ENCODE measurements at regions not wholly inside any gene's neighbourhood (a gene's known extent, or its start where the extent isn't known, plus 50 kb on each side); places are given as distances from the start of the nearest gene placed in this dataset.

- FAIRE-seq (no peak), ATAC-seq (no peak), DNase-seq (no peak)
- no peak for TF ChIP-seq CTCF (IDR thresholded peaks at IDR 0.05)
- H3K9me3 ChIP-seq: no peaks in the 10 kb centered on the region
- no peak overlapping the region for H3K27ac ChIP-seq
- no peaks in the 10 kb centered on the region for H3K4me1 ChIP-seq
- intact Hi-C loops (cut with DNase I): no loop called here
- no peak overlapping the region for H3K4me3 ChIP-seq
- H3K27me3 ChIP-seq: no peaks in the 10 kb centered on the region
- no peaks in the 10 kb centered on the region for H3K36me3 ChIP-seq
These were observed 414.6 kb downstream of the CAAP1 start for GRCh38 chr9:26477963-26478362.

- Histone ChIP-seq H3K36me3 (no peaks in the 10 kb centered on the region), H3K9me3 (no peaks in the 10 kb centered on the region), H3K27ac (no peak overlapping the region), H3K27me3 (no peaks in the 10 kb centered on the region), H3K4me1 (no peaks in the 10 kb centered on the region), H3K4me3 (no peak overlapping the region)
- ATAC-seq (no peak), DNase-seq (no peak), FAIRE-seq (no peak)
- WGBS, 2 donors: 44 to 64% methylated on average over 2 of the region's 2 CpGs
- intact Hi-C loops (cut with DNase I): no loop called here
- TF ChIP-seq CTCF (IDR thresholded peaks at IDR 0.05): no peak
These were observed 421.3 kb downstream of the CAAP1 start for GRCh38 chr9:26471261-26471660.

- WGBS, 2 donors: 30 to 31% methylated on average over 2 of the region's 2 CpGs
- intact Hi-C loops (cut with DNase I): no loop called here
- Histone ChIP-seq H3K36me3 (no peaks in the 10 kb centered on the region), H3K27ac (no peak overlapping the region), H3K4me1 (no peaks in the 10 kb centered on the region), H3K27me3 (no peaks in the 10 kb centered on the region), H3K9me3 (no peaks in the 10 kb centered on the region), H3K4me3 (no peak overlapping the region)
- FAIRE-seq (no peak), DNase-seq (no peak), ATAC-seq (no peak)
- TF ChIP-seq CTCF (IDR thresholded peaks at IDR 0.05): no peak
These were observed 422.3 kb downstream of the CAAP1 start for GRCh38 chr9:26470284-26470683.

GRCh38 chr9:26463837-26464236 lies 428.8 kb downstream of the CAAP1 start:
- H3K36me3 ChIP-seq: no peaks in the 10 kb centered on the region
- no peaks in the 10 kb centered on the region for H3K4me1 ChIP-seq
- TF ChIP-seq CTCF (IDR thresholded peaks at IDR 0.05): no peak
- no peak for ATAC-seq
- FAIRE-seq: no peak
- H3K27ac ChIP-seq: no peak overlapping the region
- no peak for DNase-seq
- 51 to 74% methylated on average over 1 of the region's 1 CpG for WGBS, 2 donors
- no peak overlapping the region for H3K4me3 ChIP-seq
- no peaks in the 10 kb centered on the region for H3K9me3 ChIP-seq
- intact Hi-C loops (cut with DNase I): no loop called here
- no peaks in the 10 kb centered on the region for H3K27me3 ChIP-seq

- no peak for TF ChIP-seq CTCF (IDR thresholded peaks at IDR 0.05)
- no peaks in the 10 kb centered on the region for H3K36me3 ChIP-seq
- DNase-seq (no peak), FAIRE-seq (no peak), ATAC-seq (no peak)
- intact Hi-C loops (cut with DNase I): no loop called here
- no peaks in the 10 kb centered on the region for H3K9me3 ChIP-seq
- H3K4me1 ChIP-seq: no peaks in the 10 kb centered on the region
- no peak overlapping the region for H3K4me3 ChIP-seq
- 49 to 61% methylated on average over 1 of the region's 1 CpG for WGBS, 2 donors
- no peaks in the 10 kb centered on the region for H3K27me3 ChIP-seq
- H3K27ac ChIP-seq: no peak overlapping the region
These were observed 429.9 kb downstream of the CAAP1 start for GRCh38 chr9:26462751-26463150.

Data from pancreas (tissue), 10 donors.